Ishikawa (cell line): ENCODE measurements at regions not wholly inside any gene's neighbourhood (a gene's known extent, or its start where the extent isn't known, plus 50 kb on each side); places are given as distances from the start of the nearest gene placed in this dataset.

Experiments used
- CEBPB ChIP-seq: IDR thresholded peaks from 2 replicates; pipeline ENCODE4 v1.6.1; 2012
- CREB1 ChIP-seq: IDR thresholded peaks from 2 replicates; pipeline ENCODE4 v1.6.1; 2012; ENCODE audit warnings: low read depth
- EGR1 ChIP-seq: IDR thresholded peaks from 2 replicates; pipeline ENCODE4 v1.6.1; 2012
- EP300 ChIP-seq: IDR thresholded peaks from 2 replicates; pipeline ENCODE4 v1.6.1; 2012; ENCODE audit warnings: borderline replicate concordance
- FOXM1 ChIP-seq: IDR thresholded peaks from 2 replicates; pipeline ENCODE4 v1.6.1; 2012; ENCODE audit warnings: low read depth, borderline replicate concordance
- MAX ChIP-seq: IDR thresholded peaks from 2 replicates; pipeline ENCODE4 v1.6.1; 2012
- NFIC ChIP-seq: IDR thresholded peaks from 2 replicates; pipeline ENCODE4 v1.6.1; 2012
- RAD21 ChIP-seq: IDR thresholded peaks from 2 replicates; pipeline ENCODE4 v1.6.1; 2012; ENCODE audit warnings: low read depth
- TAF1 ChIP-seq: IDR thresholded peaks from 2 replicates; pipeline ENCODE4 v1.6.1; 2012; ENCODE audit warnings: low read depth, mild to moderate bottlenecking
- TCF12 ChIP-seq: IDR thresholded peaks from 2 replicates; pipeline ENCODE4 v1.6.1; 2012; ENCODE audit warnings: low read depth
- TEAD4 ChIP-seq: IDR thresholded peaks from 2 replicates; pipeline ENCODE4 v1.6.1; 2012
- USF1 ChIP-seq: IDR thresholded peaks from 2 replicates; pipeline ENCODE4 v1.6.1; 2012
- YY1 ChIP-seq: IDR thresholded peaks from 2 replicates; pipeline ENCODE4 v1.6.1; 2012; ENCODE audit warnings: low read depth
- ZBTB7A ChIP-seq: IDR thresholded peaks from 2 replicates; pipeline ENCODE4 v1.6.1; 2012; ENCODE audit warnings: low read depth
- TF ChIP-seq, protein P1 (sequence below): IDR thresholded peaks from 2 replicates; pipeline ENCODE4 v1.6.1; 2012; ENCODE audit warnings: low read depth, mild to moderate bottlenecking

GRCh38 chr5:8857051-8857450 is 688.8 kb downstream of the SEMA5A start:
- TF ChIP-seq YY1 (no peak), USF1 (no peak), CREB1 (no peak), EP300 (no peak), RAD21 (no peak), TAF1 (no peak), FOXM1 (no peak), CEBPB (no peak), TEAD4 (no peak), MAX (no peak), ZBTB7A (no peak), TCF12 (no peak), EGR1 (no peak), NFIC (no peak)
- TF ChIP-seq, protein P1, sequence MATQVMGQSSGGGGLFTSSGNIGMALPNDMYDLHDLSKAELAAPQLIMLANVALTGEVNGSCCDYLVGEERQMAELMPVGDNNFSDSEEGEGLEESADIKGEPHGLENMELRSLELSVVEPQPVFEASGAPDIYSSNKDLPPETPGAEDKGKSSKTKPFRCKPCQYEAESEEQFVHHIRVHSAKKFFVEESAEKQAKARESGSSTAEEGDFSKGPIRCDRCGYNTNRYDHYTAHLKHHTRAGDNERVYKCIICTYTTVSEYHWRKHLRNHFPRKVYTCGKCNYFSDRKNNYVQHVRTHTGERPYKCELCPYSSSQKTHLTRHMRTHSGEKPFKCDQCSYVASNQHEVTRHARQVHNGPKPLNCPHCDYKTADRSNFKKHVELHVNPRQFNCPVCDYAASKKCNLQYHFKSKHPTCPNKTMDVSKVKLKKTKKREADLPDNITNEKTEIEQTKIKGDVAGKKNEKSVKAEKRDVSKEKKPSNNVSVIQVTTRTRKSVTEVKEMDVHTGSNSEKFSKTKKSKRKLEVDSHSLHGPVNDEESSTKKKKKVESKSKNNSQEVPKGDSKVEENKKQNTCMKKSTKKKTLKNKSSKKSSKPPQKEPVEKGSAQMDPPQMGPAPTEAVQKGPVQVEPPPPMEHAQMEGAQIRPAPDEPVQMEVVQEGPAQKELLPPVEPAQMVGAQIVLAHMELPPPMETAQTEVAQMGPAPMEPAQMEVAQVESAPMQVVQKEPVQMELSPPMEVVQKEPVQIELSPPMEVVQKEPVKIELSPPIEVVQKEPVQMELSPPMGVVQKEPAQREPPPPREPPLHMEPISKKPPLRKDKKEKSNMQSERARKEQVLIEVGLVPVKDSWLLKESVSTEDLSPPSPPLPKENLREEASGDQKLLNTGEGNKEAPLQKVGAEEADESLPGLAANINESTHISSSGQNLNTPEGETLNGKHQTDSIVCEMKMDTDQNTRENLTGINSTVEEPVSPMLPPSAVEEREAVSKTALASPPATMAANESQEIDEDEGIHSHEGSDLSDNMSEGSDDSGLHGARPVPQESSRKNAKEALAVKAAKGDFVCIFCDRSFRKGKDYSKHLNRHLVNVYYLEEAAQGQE, result no peak

- no peak for TF ChIP-seq CREB1
- TF ChIP-seq, protein P1, result no peak
- TF ChIP-seq RAD21, result no peak
- no peak for TF ChIP-seq TAF1
- TF ChIP-seq EP300, result no peak
- TF ChIP-seq TCF12, result no peak
- TF ChIP-seq TEAD4, result no peak
- no peak for TF ChIP-seq ZBTB7A
- TF ChIP-seq YY1, result no peak
- no peak for TF ChIP-seq CEBPB
- TF ChIP-seq USF1, result no peak
- TF ChIP-seq NFIC, result no peak
- TF ChIP-seq FOXM1, result no peak
- TF ChIP-seq EGR1, result no peak
Measured at GRCh38 chr5:8861764-8862163, 684.1 kb downstream of the SEMA5A start.

GRCh38 chr5:8864053-8864452 is 681.8 kb downstream of the SEMA5A start:
- TF ChIP-seq YY1, result no peak
- no peak for TF ChIP-seq USF1
- TF ChIP-seq RAD21, result no peak
- TF ChIP-seq TEAD4, result no peak

- no peak for TF ChIP-seq ZBTB7A
- TF ChIP-seq TCF12, result no peak
- no peak for TF ChIP-seq FOXM1
- TF ChIP-seq EP300, result no peak
- TF ChIP-seq EGR1, result no peak
- TF ChIP-seq NFIC, result no peak
- no peak for TF ChIP-seq CREB1
- no peak for TF ChIP-seq MAX
Measured at GRCh38 chr5:8865266-8865665, 680.6 kb downstream of the SEMA5A start.

DNA sequence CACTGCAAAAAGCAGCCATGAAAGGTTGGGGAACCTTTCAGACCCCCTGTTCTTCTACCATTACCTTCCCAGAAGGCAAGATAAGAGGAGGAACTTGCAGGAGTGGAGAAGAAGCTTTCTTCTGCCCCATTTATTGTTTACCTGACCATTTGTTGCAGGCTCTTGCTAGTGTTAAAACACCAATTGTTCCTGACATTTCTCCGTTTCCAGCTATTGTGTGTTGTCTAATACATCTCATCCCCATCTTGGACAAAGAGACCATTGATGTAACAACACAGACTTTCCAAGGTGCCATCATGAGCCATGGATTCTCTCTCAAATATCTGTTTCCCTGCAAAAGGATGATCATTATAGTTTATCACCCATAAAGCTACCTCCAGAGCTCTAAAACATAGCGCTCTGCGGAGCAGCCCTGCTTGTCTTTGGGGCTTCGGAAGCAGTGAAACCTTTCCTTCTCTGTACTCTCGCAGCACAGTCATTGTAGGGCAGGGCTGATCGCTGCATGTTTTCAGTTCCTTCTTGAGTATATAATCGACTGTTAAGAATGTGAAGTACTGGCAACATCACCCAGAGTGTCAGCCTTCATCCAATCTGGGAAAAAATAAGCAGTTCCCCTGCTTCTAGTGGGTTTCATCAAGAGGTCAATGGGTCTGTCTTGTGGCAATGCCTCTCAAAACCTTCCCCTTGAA is 680.0 kb downstream of the SEMA5A start:
- TF ChIP-seq CEBPB (no peak), NFIC (no peak), TEAD4 (no peak), TCF12 (no peak), EGR1 (no peak), MAX (no peak), CREB1 (no peak), EP300 (no peak), RAD21 (no peak)
